ENCODE measurements at regions not wholly inside any gene's neighbourhood (a gene's known extent, or its start where the extent isn't known, plus 50 kb on each side); places are given as distances from the start of the nearest gene placed in this dataset.

DNA sequence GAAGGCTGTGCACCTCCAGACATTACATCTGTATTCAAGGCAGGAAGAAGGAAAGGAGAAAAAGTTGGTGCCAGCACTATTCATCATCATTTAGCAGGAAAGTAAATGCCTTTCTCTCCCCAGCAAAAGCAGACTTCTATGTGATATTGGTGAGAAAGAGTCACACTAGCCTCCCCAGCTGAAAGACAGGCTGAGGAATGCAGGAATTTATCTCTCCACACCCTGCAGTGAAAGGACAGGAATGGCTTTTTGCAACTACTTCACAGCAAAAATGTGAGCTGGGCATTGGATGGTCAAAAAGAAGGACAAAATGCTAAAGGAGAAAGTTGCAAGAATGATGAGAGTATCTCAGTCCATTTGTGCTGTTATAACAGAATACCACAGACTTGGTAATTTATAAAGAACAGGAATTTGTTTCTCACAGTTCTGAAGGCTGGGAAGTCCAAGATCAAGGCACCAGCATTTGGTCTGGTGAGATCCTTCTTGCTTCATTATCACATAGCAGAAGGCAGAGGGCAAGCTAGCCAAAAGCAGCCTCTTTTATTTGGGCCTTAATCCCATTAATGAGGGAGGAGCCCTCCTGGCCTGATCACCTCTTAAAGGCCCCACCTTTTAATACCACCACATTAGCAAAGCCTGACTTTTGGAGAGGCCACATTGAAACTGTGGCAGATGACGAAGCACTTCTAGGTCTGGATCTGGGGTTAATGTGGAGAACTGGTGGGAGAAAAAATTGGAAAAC lies 388.1 kb upstream of the SLC14A2 start:
- Histone ChIP-seq H3K36me3 (replicated peaks in 1 of 2; ENCODE audit: control insufficient read depth in 2 of 2, insufficient read depth in 2 of 2, low read length in 2 of 2) (no peaks in the 10 kb centered on the region), H3K4ac (ENCODE audit: low read length) (no peak overlapping the region), H3K9me3 (replicated peaks in 1 of 2; ENCODE audit: control insufficient read depth in 2 of 2, insufficient read depth in 1 of 2, low read depth in 1 of 2, low read length in 2 of 2) (peaks cover 0 to 7% of the 10 kb centered on the region in 2 donors), H2BK15ac (ENCODE audit: low read length) (no peak overlapping the region), H3K9ac (ENCODE audit: low read depth, low read length, poor library complexity) (no peak overlapping the region), H4K8ac (ENCODE audit: low read depth, low read length) (no peak overlapping the region), H3K4me2 (ENCODE audit: insufficient read depth, low read length, poor library complexity, severe bottlenecking) (no peak overlapping the region), H2AK5ac (ENCODE audit: low read depth, low read length) (no peak overlapping the region), H3K23ac (ENCODE audit: low read depth, low read length, poor library complexity) (no peak overlapping the region), H3K27me3 (ENCODE audit: control insufficient read depth in 3 of 3, insufficient read depth in 3 of 3, low read depth in 1 of 3, low read length in 3 of 3) (no peaks in the 10 kb centered on the region), H3K4me1 (ENCODE audit: control insufficient read depth in 2 of 2, insufficient read depth in 1 of 2, low read depth in 1 of 2, low read length in 2 of 2) (no peaks in the 10 kb centered on the region), H3K4me3 (ENCODE audit: low read length in 2 of 2) (no peak overlapping the region), H3K79me1 (ENCODE audit: low read depth, low read length) (no peaks in the 10 kb centered on the region), H2BK12ac (ENCODE audit: low read length) (no peak overlapping the region), H3K27ac (replicated peaks; ENCODE audit: low read length) (no peak overlapping the region), H4K91ac (ENCODE audit: low read depth, low read length, poor library complexity) (no peak overlapping the region), H3K14ac (ENCODE audit: low read length) (no peak overlapping the region), H2BK120ac (ENCODE audit: low read depth, low read length) (no peak overlapping the region), H2AFZ (ENCODE audit: low read length) (no peak overlapping the region), H3K18ac (ENCODE audit: low read length) (no peak overlapping the region), H2BK5ac (ENCODE audit: low read length) (no peak overlapping the region)
- no CpG with 5 or more reads among the region's 1 CpG for WGBS, 2 donors (ENCODE audit: extremely low coverage in 2 of 2, insufficient read length in 2 of 2, insufficient replicate concordance in 1 of 2)
- no peak for DNase-seq (ENCODE audit: low spot score)

DNA sequence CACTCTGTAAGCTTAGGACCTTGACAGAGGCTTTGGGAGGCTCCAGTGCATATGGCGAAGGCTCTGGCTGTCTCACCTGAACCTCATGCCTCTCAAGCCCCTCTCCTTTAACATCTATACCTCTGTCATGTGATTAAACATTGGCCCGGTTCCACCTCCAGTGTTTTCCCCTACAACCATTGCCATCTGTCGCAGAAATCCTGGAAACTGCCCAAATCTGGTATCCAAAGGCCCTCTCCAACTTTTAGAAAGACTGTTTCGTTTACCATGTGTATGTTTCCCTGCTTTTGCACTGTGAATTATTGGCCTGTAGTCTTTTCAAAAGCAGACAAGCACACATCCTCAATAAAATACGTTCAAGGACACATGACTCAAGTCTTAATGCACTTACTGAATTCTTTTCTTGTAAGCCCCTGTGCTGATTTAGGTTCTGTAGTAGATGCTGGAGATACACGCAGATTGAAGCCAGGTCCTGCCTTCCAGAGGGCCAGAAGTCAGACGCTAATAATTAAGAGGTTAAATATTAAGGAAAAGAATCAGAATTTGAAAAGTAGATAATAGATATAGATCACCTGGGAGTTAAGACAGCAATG lies 386.4 kb upstream of the SLC14A2 start:
- no peak overlapping the region for H2BK5ac ChIP-seq (ENCODE audit: low read length)
- H3K4me3 ChIP-seq (ENCODE audit: low read length in 2 of 2) = no peak overlapping the region
- H3K9me3 ChIP-seq (replicated peaks in 1 of 2; ENCODE audit: control insufficient read depth in 2 of 2, insufficient read depth in 1 of 2, low read depth in 1 of 2, low read length in 2 of 2) = peaks cover 0 to 7% of the 10 kb centered on the region in 2 donors
- no peak overlapping the region for H2BK15ac ChIP-seq (ENCODE audit: low read length)
- no CpG with 5 or more reads among the region's 7 CpGs for WGBS, 2 donors (ENCODE audit: extremely low coverage in 2 of 2, insufficient read length in 2 of 2, insufficient replicate concordance in 1 of 2)
- no peak overlapping the region for H3K23ac ChIP-seq (ENCODE audit: low read depth, low read length, poor library complexity)
- H2AFZ ChIP-seq (ENCODE audit: low read length) = no peak overlapping the region
- H2AK5ac ChIP-seq (ENCODE audit: low read depth, low read length) = no peak overlapping the region
- DNase-seq (ENCODE audit: low spot score) = no peak
- no peak overlapping the region for H3K4ac ChIP-seq (ENCODE audit: low read length)
- peaks cover 0 to 3% of the 10 kb centered on the region in 2 donors for H3K4me1 ChIP-seq (ENCODE audit: control insufficient read depth in 2 of 2, insufficient read depth in 1 of 2, low read depth in 1 of 2, low read length in 2 of 2)
- H3K9ac ChIP-seq (ENCODE audit: low read depth, low read length, poor library complexity) = no peak overlapping the region
- no peak overlapping the region for H2BK120ac ChIP-seq (ENCODE audit: low read depth, low read length)
- H3K79me1 ChIP-seq (ENCODE audit: low read depth, low read length) = no peaks in the 10 kb centered on the region
- H2BK12ac ChIP-seq (ENCODE audit: low read length) = no peak overlapping the region
- no peaks in the 10 kb centered on the region for H3K27me3 ChIP-seq (ENCODE audit: control insufficient read depth in 3 of 3, insufficient read depth in 3 of 3, low read depth in 1 of 3, low read length in 3 of 3)
- no peaks in the 10 kb centered on the region for H3K36me3 ChIP-seq (replicated peaks in 1 of 2; ENCODE audit: control insufficient read depth in 2 of 2, insufficient read depth in 2 of 2, low read length in 2 of 2)
- no peak overlapping the region for H3K18ac ChIP-seq (ENCODE audit: low read length)
- H4K8ac ChIP-seq (ENCODE audit: low read depth, low read length) = no peak overlapping the region
- no peak overlapping the region for H4K91ac ChIP-seq (ENCODE audit: low read depth, low read length, poor library complexity)
- H3K14ac ChIP-seq (ENCODE audit: low read length) = no peak overlapping the region
- no peak overlapping the region for H3K4me2 ChIP-seq (ENCODE audit: insufficient read depth, low read length, poor library complexity, severe bottlenecking)
- H3K27ac ChIP-seq (replicated peaks; ENCODE audit: low read length) = no peak overlapping the region

DNA sequence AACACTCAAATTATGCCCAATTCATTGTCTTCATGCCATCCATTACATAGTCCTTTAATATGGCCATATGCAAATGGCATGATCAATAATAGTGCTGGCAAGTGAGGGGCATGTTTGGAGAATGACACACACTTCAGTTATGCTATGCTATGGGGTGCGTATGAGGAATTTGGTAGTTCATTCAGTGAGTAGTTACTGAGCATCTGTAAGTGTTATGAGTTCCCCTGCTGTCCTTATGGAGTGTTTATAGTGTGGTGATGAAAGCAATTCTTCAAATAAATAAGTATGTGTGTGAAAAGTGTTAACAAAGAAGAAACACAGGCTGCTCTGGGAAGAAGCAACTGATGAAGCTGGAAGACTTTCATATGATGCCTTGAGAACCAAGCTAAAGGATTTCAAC lies 383.7 kb upstream of the SLC14A2 start:
- no peak overlapping the region for H3K23ac ChIP-seq (ENCODE audit: low read depth, low read length, poor library complexity)
- no CpG with 5 or more reads among the region's 1 CpG for WGBS, 2 donors (ENCODE audit: extremely low coverage in 2 of 2, insufficient read length in 2 of 2, insufficient replicate concordance in 1 of 2)
- no peaks in the 10 kb centered on the region for H3K27me3 ChIP-seq (ENCODE audit: control insufficient read depth in 3 of 3, insufficient read depth in 3 of 3, low read depth in 1 of 3, low read length in 3 of 3)
- no peak for DNase-seq (ENCODE audit: low spot score)
- H3K27ac ChIP-seq (replicated peaks; ENCODE audit: low read length) = no peak overlapping the region
- H4K91ac ChIP-seq (ENCODE audit: low read depth, low read length, poor library complexity) = no peak overlapping the region
- peaks cover 0 to 3% of the 10 kb centered on the region in 2 donors for H3K4me1 ChIP-seq (ENCODE audit: control insufficient read depth in 2 of 2, insufficient read depth in 1 of 2, low read depth in 1 of 2, low read length in 2 of 2)
- no peak overlapping the region for H4K8ac ChIP-seq (ENCODE audit: low read depth, low read length)
- no peak overlapping the region for H3K14ac ChIP-seq (ENCODE audit: low read length)
- no peak overlapping the region for H2AK5ac ChIP-seq (ENCODE audit: low read depth, low read length)
- H2BK5ac ChIP-seq (ENCODE audit: low read length) = no peak overlapping the region
- H3K9me3 ChIP-seq (replicated peaks in 1 of 2; ENCODE audit: control insufficient read depth in 2 of 2, insufficient read depth in 1 of 2, low read depth in 1 of 2, low read length in 2 of 2) = peaks cover 0 to 7% of the 10 kb centered on the region in 2 donors
- no peaks in the 10 kb centered on the region for H3K36me3 ChIP-seq (replicated peaks in 1 of 2; ENCODE audit: control insufficient read depth in 2 of 2, insufficient read depth in 2 of 2, low read length in 2 of 2)
- H2BK120ac ChIP-seq (ENCODE audit: low read depth, low read length) = no peak overlapping the region
- no peak overlapping the region for H3K4me2 ChIP-seq (ENCODE audit: insufficient read depth, low read length, poor library complexity, severe bottlenecking)
- no peak overlapping the region for H3K18ac ChIP-seq (ENCODE audit: low read length)
- H3K4me3 ChIP-seq (ENCODE audit: low read length in 2 of 2) = no peak overlapping the region
- H3K4ac ChIP-seq (ENCODE audit: low read length) = no peak overlapping the region
- no peak overlapping the region for H2BK15ac ChIP-seq (ENCODE audit: low read length)
- no peak overlapping the region for H3K9ac ChIP-seq (ENCODE audit: low read depth, low read length, poor library complexity)
- no peak overlapping the region for H2BK12ac ChIP-seq (ENCODE audit: low read length)
- H2AFZ ChIP-seq (ENCODE audit: low read length) = no peak overlapping the region
- H3K79me1 ChIP-seq (ENCODE audit: low read depth, low read length) = no peaks in the 10 kb centered on the region

DNA sequence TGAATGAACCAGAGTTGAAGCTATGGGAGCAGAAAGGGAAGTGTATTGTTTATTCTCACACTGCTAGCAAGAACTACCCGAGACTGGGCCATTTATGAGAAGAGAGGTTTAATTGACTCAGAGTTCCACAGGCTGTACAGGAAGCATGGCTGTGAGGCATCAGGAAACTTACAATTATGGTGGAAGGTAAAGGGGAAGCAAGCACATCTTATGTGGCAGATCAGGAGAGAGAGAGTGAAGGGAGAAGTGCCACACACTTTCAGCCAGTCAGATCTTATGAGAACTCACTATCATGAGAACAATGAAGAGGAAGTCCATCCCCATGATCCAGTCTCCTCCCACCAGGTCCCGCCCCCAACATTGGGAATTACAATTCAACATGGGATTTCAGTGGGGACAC lies 383.2 kb upstream of the SLC14A2 start:
- no peak overlapping the region for H2BK15ac ChIP-seq (ENCODE audit: low read length)
- H2AFZ ChIP-seq (ENCODE audit: low read length) = no peak overlapping the region
- peaks cover 0 to 3% of the 10 kb centered on the region in 2 donors for H3K9me3 ChIP-seq (replicated peaks in 1 of 2; ENCODE audit: control insufficient read depth in 2 of 2, insufficient read depth in 1 of 2, low read depth in 1 of 2, low read length in 2 of 2)
- no peaks in the 10 kb centered on the region for H3K36me3 ChIP-seq (replicated peaks in 1 of 2; ENCODE audit: control insufficient read depth in 2 of 2, insufficient read depth in 2 of 2, low read length in 2 of 2)
- H3K79me1 ChIP-seq (ENCODE audit: low read depth, low read length) = no peaks in the 10 kb centered on the region
- no peak overlapping the region for H3K18ac ChIP-seq (ENCODE audit: low read length)
- no peak overlapping the region for H3K4me3 ChIP-seq (ENCODE audit: low read length in 2 of 2)
- no CpG with 5 or more reads among the region's 2 CpGs for WGBS, 2 donors (ENCODE audit: extremely low coverage in 2 of 2, insufficient read length in 2 of 2, insufficient replicate concordance in 1 of 2)
- no peak overlapping the region for H3K14ac ChIP-seq (ENCODE audit: low read length)
- H4K91ac ChIP-seq (ENCODE audit: low read depth, low read length, poor library complexity) = no peak overlapping the region
- no peak overlapping the region for H2BK5ac ChIP-seq (ENCODE audit: low read length)
- peaks cover 0 to 8% of the 10 kb centered on the region in 2 donors for H3K4me1 ChIP-seq (ENCODE audit: control insufficient read depth in 2 of 2, insufficient read depth in 1 of 2, low read depth in 1 of 2, low read length in 2 of 2)
- DNase-seq (ENCODE audit: low spot score) = no peak
- H3K4ac ChIP-seq (ENCODE audit: low read length) = no peak overlapping the region
- H3K9ac ChIP-seq (ENCODE audit: low read depth, low read length, poor library complexity) = no peak overlapping the region
- H3K27me3 ChIP-seq (ENCODE audit: control insufficient read depth in 3 of 3, insufficient read depth in 3 of 3, low read depth in 1 of 3, low read length in 3 of 3) = no peaks in the 10 kb centered on the region
- no peak overlapping the region for H3K27ac ChIP-seq (replicated peaks; ENCODE audit: low read length)
- no peak overlapping the region for H2BK120ac ChIP-seq (ENCODE audit: low read depth, low read length)
- no peak overlapping the region for H4K8ac ChIP-seq (ENCODE audit: low read depth, low read length)
- no peak overlapping the region for H3K4me2 ChIP-seq (ENCODE audit: insufficient read depth, low read length, poor library complexity, severe bottlenecking)
- no peak overlapping the region for H2AK5ac ChIP-seq (ENCODE audit: low read depth, low read length)
- H2BK12ac ChIP-seq (ENCODE audit: low read length) = no peak overlapping the region
- no peak overlapping the region for H3K23ac ChIP-seq (ENCODE audit: low read depth, low read length, poor library complexity)
